HL-60 (cell line): ENCODE measurements at regions not wholly inside any gene's neighbourhood (a gene's known extent, or its start where the extent isn't known, plus 50 kb on each side); places are given as distances from the start of the nearest gene placed in this dataset.

ENCODE experiments used
- CTCF ChIP-seq: IDR thresholded peaks from one replicate; pipeline ENCODE4 v1.5.1; 2011; ENCODE audit warnings: low read length, control low read depth, inconsistent platforms; ENCODE audit not compliant: insufficient read depth
- GABPA ChIP-seq: IDR thresholded peaks from 2 replicates; pipeline ENCODE4 v1.6.1; 2012; ENCODE audit warnings: low read depth
- REST ChIP-seq: IDR thresholded peaks from 2 replicates; pipeline ENCODE4 v1.6.1; 2012; ENCODE audit warnings: low read depth; ENCODE audit not compliant: insufficient replicate concordance

GRCh38 chr14:28673056-28673455, 93.5 kb upstream of the FOXG1 start:
- TF ChIP-seq CTCF: no peak
- no peak for TF ChIP-seq REST
- TF ChIP-seq GABPA: no peak
